ENCODE measurements at regions not wholly inside any gene's neighbourhood (a gene's known extent, or its start where the extent isn't known, plus 50 kb on each side); places are given as distances from the start of the nearest gene placed in this dataset.

DNA sequence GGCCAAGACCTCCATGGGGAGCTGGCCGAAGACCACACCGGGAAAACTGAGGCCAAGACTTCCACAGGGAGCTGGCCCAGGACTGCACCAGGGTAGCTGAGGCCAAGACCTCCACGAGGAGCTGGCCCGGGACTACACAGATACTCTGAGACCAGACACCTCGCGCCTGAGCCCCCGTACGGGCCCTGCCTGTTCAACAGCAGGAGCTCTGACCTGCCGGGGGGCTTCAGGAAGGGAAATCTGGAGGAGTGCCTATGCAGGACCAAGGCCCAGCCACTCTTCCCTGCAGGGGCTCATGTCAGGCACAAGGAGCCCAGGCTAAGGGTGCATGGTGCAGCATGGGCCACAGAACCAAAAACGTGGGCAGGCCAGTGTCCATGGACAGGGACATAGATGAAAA, 151.6 kb downstream of the TMEM18 start:
- CTCF ChIA-PET, result no interaction called here
- TF ChIP-seq, protein P1, sequence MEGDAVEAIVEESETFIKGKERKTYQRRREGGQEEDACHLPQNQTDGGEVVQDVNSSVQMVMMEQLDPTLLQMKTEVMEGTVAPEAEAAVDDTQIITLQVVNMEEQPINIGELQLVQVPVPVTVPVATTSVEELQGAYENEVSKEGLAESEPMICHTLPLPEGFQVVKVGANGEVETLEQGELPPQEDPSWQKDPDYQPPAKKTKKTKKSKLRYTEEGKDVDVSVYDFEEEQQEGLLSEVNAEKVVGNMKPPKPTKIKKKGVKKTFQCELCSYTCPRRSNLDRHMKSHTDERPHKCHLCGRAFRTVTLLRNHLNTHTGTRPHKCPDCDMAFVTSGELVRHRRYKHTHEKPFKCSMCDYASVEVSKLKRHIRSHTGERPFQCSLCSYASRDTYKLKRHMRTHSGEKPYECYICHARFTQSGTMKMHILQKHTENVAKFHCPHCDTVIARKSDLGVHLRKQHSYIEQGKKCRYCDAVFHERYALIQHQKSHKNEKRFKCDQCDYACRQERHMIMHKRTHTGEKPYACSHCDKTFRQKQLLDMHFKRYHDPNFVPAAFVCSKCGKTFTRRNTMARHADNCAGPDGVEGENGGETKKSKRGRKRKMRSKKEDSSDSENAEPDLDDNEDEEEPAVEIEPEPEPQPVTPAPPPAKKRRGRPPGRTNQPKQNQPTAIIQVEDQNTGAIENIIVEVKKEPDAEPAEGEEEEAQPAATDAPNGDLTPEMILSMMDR (conservative IDR thresholded peaks at IDR 0.05; ENCODE audit: low read depth), result no peak
- no peak for DNase-seq (ENCODE audit: low spot score)
- POLR2A ChIA-PET (ENCODE audit: low non-redundant PET), result no interaction called here
- no peak overlapping the region for H3K27ac ChIP-seq

DNA sequence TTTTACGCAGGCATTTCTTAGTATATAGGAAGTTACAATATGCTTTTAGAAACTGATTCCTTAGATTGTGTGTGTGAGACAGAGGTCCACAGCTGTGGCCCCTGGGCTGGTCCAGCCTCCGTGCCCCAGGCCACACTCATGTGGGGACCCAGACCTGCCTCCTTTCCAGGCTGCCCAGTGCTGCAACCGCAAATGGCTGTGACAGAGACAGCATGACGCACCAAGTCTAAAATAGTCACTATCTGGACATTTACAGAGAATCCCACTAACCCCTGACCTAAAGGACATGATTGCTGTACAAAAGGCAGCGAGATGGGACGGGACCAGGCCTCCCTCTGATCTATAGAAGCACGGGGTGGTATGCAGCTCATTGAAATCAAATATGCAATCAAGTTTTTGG, 152.2 kb downstream of the TMEM18 start:
- DNase-seq (ENCODE audit: low spot score), result no peak
- no peak overlapping the region for H3K27ac ChIP-seq
- POLR2A ChIA-PET (ENCODE audit: low non-redundant PET), result no interaction called here
- TF ChIP-seq, protein P1 (conservative IDR thresholded peaks at IDR 0.05; ENCODE audit: low read depth), result no peak
- CTCF ChIA-PET, result no interaction called here

DNA sequence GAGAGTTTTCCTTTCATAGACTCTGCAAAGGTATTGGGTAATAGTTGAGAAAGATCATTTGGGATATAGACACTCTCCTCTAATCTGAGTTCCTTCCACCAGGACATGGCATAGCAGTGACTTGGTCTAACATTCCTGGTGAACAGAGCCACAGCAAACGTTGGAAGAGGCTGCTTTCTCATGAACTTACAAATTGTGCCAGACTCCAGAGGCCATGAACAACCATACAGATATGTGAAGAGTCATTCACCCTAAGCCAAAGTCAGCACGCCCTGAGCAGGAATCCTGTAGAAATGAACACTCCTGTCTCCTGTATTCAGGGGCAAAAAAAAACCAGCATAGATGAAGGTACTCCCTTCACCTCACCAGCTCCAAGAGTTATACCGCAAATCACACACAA, 152.8 kb downstream of the TMEM18 start:
- TF ChIP-seq, protein P1 (conservative IDR thresholded peaks at IDR 0.05; ENCODE audit: low read depth), result no peak
- DNase-seq (ENCODE audit: low spot score), result peak; percentile 27
- ChIA-PET CTCF (no interaction called here), POLR2A (ENCODE audit: low non-redundant PET) (no interaction called here)
- no peak overlapping the region for H3K27ac ChIP-seq

DNA sequence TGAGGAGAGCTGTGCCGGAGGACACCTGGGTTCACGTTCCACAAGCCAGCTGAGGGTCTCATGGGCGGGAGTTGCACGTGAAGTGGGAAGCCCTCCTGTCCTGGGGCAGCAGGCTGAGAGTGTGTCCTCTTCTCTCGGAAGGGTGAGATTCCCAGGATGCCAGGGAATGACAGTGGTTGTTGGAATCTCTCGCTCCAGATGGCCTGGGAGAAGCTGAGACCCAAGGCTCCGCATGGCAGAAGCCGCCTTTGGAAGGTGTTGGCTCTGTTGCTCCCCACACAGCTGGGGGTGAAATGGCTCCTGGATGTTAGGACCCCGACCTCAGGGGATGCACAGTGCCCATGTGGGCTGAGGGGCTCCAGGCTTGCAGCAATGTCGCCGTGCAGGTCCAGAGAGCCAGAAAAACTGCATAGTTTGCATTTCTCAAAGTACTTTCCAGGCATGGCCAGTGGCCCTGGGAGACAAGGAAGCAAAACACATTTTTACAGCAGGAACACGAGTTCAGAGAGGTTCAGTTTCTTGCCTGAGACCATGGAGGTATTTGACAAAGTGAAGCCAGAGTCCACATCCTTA, 153.4 kb downstream of the TMEM18 start:
- CTCF ChIA-PET, result no interaction called here
- TF ChIP-seq, protein P1 (conservative IDR thresholded peaks at IDR 0.05; ENCODE audit: low read depth), result no peak
- no peak overlapping the region for H3K27ac ChIP-seq
- DNase-seq (ENCODE audit: low spot score), result no peak
- POLR2A ChIA-PET (ENCODE audit: low non-redundant PET), result no interaction called here

DNA sequence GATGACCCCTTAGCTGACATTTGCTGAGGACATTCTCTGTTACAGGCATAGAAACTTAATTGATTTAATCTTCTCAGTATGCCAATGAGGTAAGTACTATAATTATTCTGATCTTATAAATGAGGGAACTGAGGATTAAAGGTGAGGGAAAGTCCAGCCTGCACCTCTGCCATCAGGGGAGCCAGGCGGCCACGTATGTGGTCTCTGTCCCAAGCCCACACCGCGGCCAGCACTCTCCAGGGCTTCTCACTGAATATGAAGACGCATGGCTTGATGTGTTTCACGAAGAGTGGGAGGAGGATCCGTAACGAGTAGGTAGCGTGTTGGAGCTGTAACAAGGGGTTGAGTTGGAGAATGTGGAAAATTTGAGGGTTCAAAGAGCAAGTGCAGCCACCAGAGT, 154.4 kb downstream of the TMEM18 start:
- POLR2A ChIA-PET (ENCODE audit: low non-redundant PET), result no interaction called here
- H3K27ac ChIP-seq, result no peak overlapping the region
- DNase-seq (ENCODE audit: low spot score), result no peak
- CTCF ChIA-PET, result no interaction called here
- TF ChIP-seq, protein P1 (conservative IDR thresholded peaks at IDR 0.05; ENCODE audit: low read depth), result no peak

DNA sequence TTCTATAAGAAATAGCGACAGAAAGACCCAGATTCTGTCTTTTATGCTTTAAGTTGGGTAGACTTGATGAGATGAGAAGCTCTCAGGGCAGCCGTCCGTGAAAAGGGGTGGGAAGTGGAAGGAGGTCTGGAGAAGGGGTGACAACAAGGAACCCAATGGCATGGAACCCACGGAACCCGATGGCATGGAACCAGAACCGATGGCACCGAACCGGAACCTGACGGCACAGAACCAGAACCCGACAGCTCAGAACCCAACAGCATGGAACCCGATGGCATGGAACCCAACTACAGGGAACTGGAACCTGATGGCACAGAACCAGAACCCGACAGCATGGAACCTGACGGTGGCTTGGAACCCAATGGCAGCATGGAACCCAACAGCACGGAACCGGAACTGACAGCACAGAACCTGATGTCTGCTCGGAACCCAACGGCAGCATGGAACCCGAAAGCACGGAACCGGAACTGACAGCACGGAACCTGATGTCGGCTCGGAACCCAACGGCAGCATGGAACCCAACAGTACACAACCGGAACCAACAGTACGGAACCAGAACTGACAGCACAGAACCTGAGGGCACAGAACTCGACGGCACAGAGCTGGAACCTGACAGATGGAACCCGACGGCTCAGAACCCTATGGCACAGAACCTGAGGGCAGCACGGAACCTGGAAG, 155.2 kb downstream of the TMEM18 start:
- POLR2A ChIA-PET (ENCODE audit: low non-redundant PET), result no interaction called here
- no peak for DNase-seq (ENCODE audit: low spot score)
- no peak overlapping the region for H3K27ac ChIP-seq
- TF ChIP-seq, protein P1 (conservative IDR thresholded peaks at IDR 0.05; ENCODE audit: low read depth), result no peak
- CTCF ChIA-PET, result no interaction called here
